DND-41 (cell line): ENCODE measurements at regions not wholly inside any gene's neighbourhood (a gene's known extent, or its start where the extent isn't known, plus 50 kb on each side); places are given as distances from the start of the nearest gene placed in this dataset.

ENCODE experiments used
- ATAC-seq: fragments of 200-7000 bp; cut with Tn5 transposase; 3 replicates; pipeline ENCODE4 v1.9.1; 2021; ENCODE audit warnings: low read depth; ENCODE audit not compliant: insufficient read depth
- DNase-seq: peaks from one replicate; pipeline ENCODE4 v3.0.0-alpha.2; 2020
- H2AFZ ChIP-seq: 2 replicates; pipeline ENCODE4 v1.6.0; 2012; ENCODE audit warnings: low read depth, low read length
- H3K27ac ChIP-seq: 2 replicates; pipeline ENCODE4 v1.5.1; 2012; ENCODE audit warnings: low read length, inconsistent platforms
- H3K27me3 ChIP-seq: fragments of 200-600 bp; sonication (generic); 2 replicates; pipeline ENCODE4 v1.6.0; 2012; ENCODE audit warnings: low read length, mild to moderate bottlenecking, inconsistent platforms; ENCODE audit not compliant: insufficient read depth, poor library complexity
- H3K36me3 ChIP-seq: 2 replicates; pipeline ENCODE4 v1.5.1; 2012; ENCODE audit warnings: low read length, inconsistent platforms; ENCODE audit not compliant: insufficient read depth
- H3K4me1 ChIP-seq: 2 replicates; pipeline ENCODE4 v1.5.1; 2012; ENCODE audit warnings: mild to moderate bottlenecking, low read length; ENCODE audit not compliant: insufficient read depth
- H3K4me2 ChIP-seq: 2 replicates; pipeline ENCODE4 v1.6.0; 2012; ENCODE audit warnings: mild to moderate bottlenecking, moderate library complexity, low read length, inconsistent platforms; ENCODE audit not compliant: insufficient read depth
- H3K4me3 ChIP-seq, 2 experiments: fragments of 200-600 bp in 1 of 2; shearing (Covaris generic) in 1 of 2; 2 replicates each; pipeline ENCODE4 v1.5.1; 2012 to 2016; ENCODE audit warnings: inconsistent platforms in 2 of 2, low read length in 2 of 2, mild to moderate bottlenecking in 2 of 2, low read depth in 1 of 2, moderate library complexity in 1 of 2
- H3K79me2 ChIP-seq: 2 replicates; pipeline ENCODE4 v1.6.0; 2012; ENCODE audit warnings: low read length, inconsistent platforms; ENCODE audit not compliant: insufficient read depth
- H3K9ac ChIP-seq: 2 replicates; pipeline ENCODE4 v1.6.0; 2012; ENCODE audit warnings: low read depth, mild to moderate bottlenecking, inconsistent platforms, low read length, moderate library complexity
- H3K9me3 ChIP-seq: 2 replicates; pipeline ENCODE4 v1.5.1; 2012; ENCODE audit warnings: low read length, moderate library complexity, mild to moderate bottlenecking, inconsistent platforms; ENCODE audit not compliant: insufficient read depth, severe bottlenecking
- H4K20me1 ChIP-seq: 2 replicates; pipeline ENCODE4 v1.6.0; 2012; ENCODE audit warnings: low read length; ENCODE audit not compliant: insufficient read depth
- EZH2 ChIP-seq: IDR thresholded peaks from 3 replicates; pipeline ENCODE4 v1.6.1; 2012; ENCODE audit warnings: borderline replicate concordance, low read depth, mild to moderate bottlenecking, moderate library complexity, low read length, inconsistent platforms; ENCODE audit not compliant: severe bottlenecking
- TF ChIP-seq, protein P1 (sequence below): IDR thresholded peaks from 2 replicates; pipeline ENCODE4 v1.5.1; 2012; ENCODE audit warnings: borderline replicate concordance, low read length, moderate library complexity, mild to moderate bottlenecking; ENCODE audit not compliant: poor library complexity, severe bottlenecking; ENCODE audit errors: extremely low read depth

DNA sequence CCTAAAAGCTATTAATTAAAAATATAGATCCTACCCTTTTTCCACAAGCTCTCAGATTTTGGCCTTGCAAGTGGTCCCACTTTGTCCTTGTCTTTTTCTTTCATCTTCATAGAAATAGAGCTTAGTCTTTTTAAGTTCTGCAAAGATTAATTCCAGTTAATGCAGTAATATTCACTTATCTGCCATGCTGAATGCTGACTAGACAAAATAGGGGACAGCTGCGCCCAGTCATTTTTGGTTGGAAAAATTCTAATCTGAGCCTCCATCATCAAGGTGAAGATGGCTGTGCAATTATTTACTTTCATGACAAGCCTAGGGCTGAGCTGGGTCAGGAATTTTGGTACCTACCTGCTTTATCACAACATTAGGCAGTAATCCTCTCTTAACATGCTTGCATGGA lies 241.3 kb upstream of the CXorf66 start:
- Histone ChIP-seq H4K20me1 (no peaks in the 10 kb centered on the region), H3K9ac (no peak overlapping the region), H3K27ac (no peak overlapping the region), H3K4me1 (no peaks in the 10 kb centered on the region), H3K4me3 (no peak overlapping the region), H3K79me2 (no peaks in the 10 kb centered on the region), H3K36me3 (no peaks in the 10 kb centered on the region), H3K27me3 (no peaks in the 10 kb centered on the region), H3K9me3 (no peaks in the 10 kb centered on the region), H2AFZ (no peak overlapping the region), H3K4me2 (no peak overlapping the region)
- DNase-seq (no peak), ATAC-seq (no peak)
- no peak for TF ChIP-seq EZH2
- TF ChIP-seq, protein P1, sequence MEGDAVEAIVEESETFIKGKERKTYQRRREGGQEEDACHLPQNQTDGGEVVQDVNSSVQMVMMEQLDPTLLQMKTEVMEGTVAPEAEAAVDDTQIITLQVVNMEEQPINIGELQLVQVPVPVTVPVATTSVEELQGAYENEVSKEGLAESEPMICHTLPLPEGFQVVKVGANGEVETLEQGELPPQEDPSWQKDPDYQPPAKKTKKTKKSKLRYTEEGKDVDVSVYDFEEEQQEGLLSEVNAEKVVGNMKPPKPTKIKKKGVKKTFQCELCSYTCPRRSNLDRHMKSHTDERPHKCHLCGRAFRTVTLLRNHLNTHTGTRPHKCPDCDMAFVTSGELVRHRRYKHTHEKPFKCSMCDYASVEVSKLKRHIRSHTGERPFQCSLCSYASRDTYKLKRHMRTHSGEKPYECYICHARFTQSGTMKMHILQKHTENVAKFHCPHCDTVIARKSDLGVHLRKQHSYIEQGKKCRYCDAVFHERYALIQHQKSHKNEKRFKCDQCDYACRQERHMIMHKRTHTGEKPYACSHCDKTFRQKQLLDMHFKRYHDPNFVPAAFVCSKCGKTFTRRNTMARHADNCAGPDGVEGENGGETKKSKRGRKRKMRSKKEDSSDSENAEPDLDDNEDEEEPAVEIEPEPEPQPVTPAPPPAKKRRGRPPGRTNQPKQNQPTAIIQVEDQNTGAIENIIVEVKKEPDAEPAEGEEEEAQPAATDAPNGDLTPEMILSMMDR, result no peak

DNA sequence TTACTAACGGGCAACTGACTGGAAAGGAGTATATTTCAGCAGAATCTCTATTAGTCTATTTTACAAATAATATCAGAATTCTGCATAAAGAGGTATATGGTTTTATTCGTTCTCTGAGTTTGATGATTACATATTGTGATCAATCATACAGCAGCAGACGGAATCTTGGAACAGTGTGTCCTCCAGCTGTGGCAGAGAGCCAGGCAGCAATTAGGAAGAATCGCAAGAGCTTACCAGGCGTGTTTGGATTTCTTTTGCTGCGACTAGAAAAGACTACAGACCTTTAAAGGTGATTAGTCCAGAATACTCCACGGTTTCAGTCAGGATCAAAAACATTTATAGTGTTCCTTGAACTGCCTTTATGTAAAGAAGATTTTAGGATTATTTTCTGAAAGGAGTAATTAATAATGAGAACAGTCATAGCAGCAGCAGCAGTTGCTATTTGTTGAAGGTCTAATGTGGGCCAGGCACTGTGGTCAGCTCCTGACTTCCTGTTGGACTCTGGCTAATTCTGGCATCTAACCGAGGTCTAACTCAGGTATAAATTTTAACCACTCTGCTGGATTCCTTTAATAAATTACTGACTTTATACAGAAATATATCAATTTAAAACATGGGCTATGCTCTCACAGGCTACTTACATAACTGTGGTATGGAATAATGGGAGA lies 225.3 kb upstream of the CXorf66 start:
- Histone ChIP-seq H3K36me3 (no peaks in the 10 kb centered on the region), H4K20me1 (no peaks in the 10 kb centered on the region), H3K27ac (no peak overlapping the region), H3K9ac (no peak overlapping the region), H3K27me3 (no peaks in the 10 kb centered on the region), H3K4me2 (no peak overlapping the region), H3K4me3 (no peak overlapping the region), H3K4me1 (no peaks in the 10 kb centered on the region), H3K9me3 (no peaks in the 10 kb centered on the region), H2AFZ (no peak overlapping the region), H3K79me2 (no peaks in the 10 kb centered on the region)
- DNase-seq, result no peak
- ATAC-seq, result no peak
- no peak for TF ChIP-seq EZH2
- TF ChIP-seq, protein P1, result no peak

DNA sequence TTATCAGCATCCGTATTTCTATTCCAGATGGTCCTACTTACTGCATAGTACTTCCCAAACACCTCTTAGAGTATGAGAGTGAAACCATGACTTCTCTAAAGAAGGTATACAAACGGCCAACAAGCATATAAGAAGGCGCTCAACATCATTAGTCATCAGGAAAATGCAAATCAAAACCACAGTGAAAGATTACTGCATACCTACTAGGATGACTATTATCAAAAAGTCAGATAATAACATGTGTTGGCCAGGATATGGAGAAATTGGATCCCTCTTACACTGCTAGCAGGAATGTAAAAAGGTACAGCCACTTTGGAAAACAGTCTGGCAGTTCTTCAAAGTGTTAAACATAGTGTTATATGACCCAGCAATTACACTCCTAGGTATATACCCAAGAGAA lies 215.3 kb upstream of the CXorf66 start:
- Histone ChIP-seq H3K4me2 (no peak overlapping the region), H3K9me3 (no peaks in the 10 kb centered on the region), H3K36me3 (no peaks in the 10 kb centered on the region), H3K27me3 (no peaks in the 10 kb centered on the region), H3K4me1 (no peaks in the 10 kb centered on the region), H3K79me2 (no peaks in the 10 kb centered on the region), H3K27ac (no peak overlapping the region), H2AFZ (no peak overlapping the region), H3K4me3 (no peak overlapping the region), H4K20me1 (no peaks in the 10 kb centered on the region), H3K9ac (no peak overlapping the region)
- no peak for DNase-seq
- TF ChIP-seq EZH2, result no peak
- no peak for ATAC-seq

DNA sequence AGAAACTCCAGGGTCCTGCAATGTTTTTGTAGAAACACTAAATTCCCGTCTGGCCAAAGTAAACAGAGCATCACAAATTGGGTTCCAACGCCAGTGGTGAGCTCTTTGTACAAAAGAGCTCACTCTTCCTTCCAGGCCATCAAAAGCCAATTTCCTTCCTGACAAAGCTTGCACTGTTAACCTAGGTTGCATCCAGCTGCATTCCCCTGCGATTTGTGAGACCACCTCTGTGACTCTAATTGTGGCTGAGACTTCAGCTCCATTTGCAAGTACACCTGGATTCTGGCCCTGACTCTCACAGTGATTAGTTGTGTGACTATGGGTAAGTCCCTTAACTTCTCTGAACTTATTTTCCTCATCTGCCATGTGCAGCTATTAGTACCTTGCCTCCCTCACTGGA lies 212.5 kb upstream of the CXorf66 start:
- H3K4me3 ChIP-seq, result no peak overlapping the region
- H3K9ac ChIP-seq, result no peak overlapping the region
- no peak overlapping the region for H3K4me2 ChIP-seq
- no peak overlapping the region for H2AFZ ChIP-seq
- ATAC-seq (no peak), DNase-seq (no peak)
- no peaks in the 10 kb centered on the region for H3K27me3 ChIP-seq
- H3K9me3 ChIP-seq, result no peaks in the 10 kb centered on the region
- no peak for TF ChIP-seq EZH2
- TF ChIP-seq, protein P1, result no peak
- H3K79me2 ChIP-seq, result no peaks in the 10 kb centered on the region
- H3K36me3 ChIP-seq, result no peaks in the 10 kb centered on the region
- H3K27ac ChIP-seq, result no peak overlapping the region
- no peaks in the 10 kb centered on the region for H3K4me1 ChIP-seq
- no peaks in the 10 kb centered on the region for H4K20me1 ChIP-seq
